Esophagus muscularis mucosa (tissue), 4 donors: ENCODE measurements at regions not wholly inside any gene's neighbourhood (a gene's known extent, or its start where the extent isn't known, plus 50 kb on each side); places are given as distances from the start of the nearest gene placed in this dataset.
"Not testable (repeated sequence)": the region's sequence is repeated elsewhere in the genome, so short reads cannot be mapped to it uniquely, and the experiment has no call there.

ENCODE experiments used
- DNase-seq: peaks from one replicate; pipeline ENCODE4 v3.0.0-alpha.2; 2017; ENCODE audit errors: extremely low spot score
- H3K27ac ChIP-seq, 4 donors: fragments of 200-600 bp; sonication (generic); replicated peaks in 1 of 4; 1 replicate in 3 of 4; 2 replicates in 1 of 4; pipeline ENCODE4 v1.5.1; 2016 to 2019; ENCODE audit warnings: mild to moderate bottlenecking in 1 of 4
- H3K27me3 ChIP-seq, 4 donors: fragments of 200-600 bp; sonication (generic); one replicate each; pipeline versions ENCODE4 v1.5.1 to v1.6.0; 2016 to 2019
- H3K36me3 ChIP-seq, 4 donors: fragments of 200-600 bp; sonication (generic); one replicate each; pipeline ENCODE4 v1.5.1; 2016 to 2019
- H3K4me1 ChIP-seq, 4 donors: fragments of 200-600 bp; sonication (generic); one replicate each; pipeline ENCODE4 v1.5.1; 2016 to 2019
- H3K4me3 ChIP-seq, 4 donors: fragments of 200-600 bp; sonication (generic); 1 replicate in 2 of 4; 2 replicates in 2 of 4; pipeline ENCODE4 v1.5.1; 2016 to 2019; ENCODE audit warnings: mild to moderate bottlenecking in 4 of 4, moderate library complexity in 1 of 4
- H3K9me3 ChIP-seq, 4 donors: fragments of 200-600 bp; sonication (generic); 1 replicate in 3 of 4; 2 replicates in 1 of 4; pipeline ENCODE4 v1.5.1; 2016 to 2019
- EP300 ChIP-seq: sonication (generic); formaldehyde crosslinking; IDR thresholded peaks from one replicate; pipeline ENCODE4 v1.6.1; 2017; ENCODE audit warnings: antibody characterized with exemption
- POLR2A ChIP-seq: fragments of 450-650 bp; IDR thresholded peaks from one replicate; pipeline ENCODE4 v1.6.1; 2017; ENCODE audit warnings: antibody characterized with exemption, moderate library complexity, mild to moderate bottlenecking, low read depth
- POLR2AphosphoS5 ChIP-seq, 2 donors: sonication (generic); formaldehyde crosslinking; IDR thresholded peaks; one replicate each; pipeline ENCODE4 v1.6.1; 2017; ENCODE audit warnings: antibody characterized with exemption in 2 of 2
- WGBS: methylation state at CpG from one replicate; pipeline ENCODE4 v1.1.5; 2018; 5-methylcytosine and 5-hydroxymethylcytosine counted together
- intact Hi-C: fragments of 100-400 bp; cut with DNase I; formaldehyde crosslinking; loops from one replicate; pipeline ENCODE4 v1.15.1; 2023
- TF ChIP-seq, protein P1 (sequence below), 3 experiments: fragments of 200-600 bp in 2 of 3; fragments of 450-650 bp in 1 of 3; sonication (generic) in 2 of 3; IDR thresholded peaks; one replicate each; pipeline ENCODE4 v1.5.1; 2017 to 2019; ENCODE audit warnings: antibody characterized with exemption in 3 of 3, mild to moderate bottlenecking in 2 of 3, moderate library complexity in 1 of 3

DNA sequence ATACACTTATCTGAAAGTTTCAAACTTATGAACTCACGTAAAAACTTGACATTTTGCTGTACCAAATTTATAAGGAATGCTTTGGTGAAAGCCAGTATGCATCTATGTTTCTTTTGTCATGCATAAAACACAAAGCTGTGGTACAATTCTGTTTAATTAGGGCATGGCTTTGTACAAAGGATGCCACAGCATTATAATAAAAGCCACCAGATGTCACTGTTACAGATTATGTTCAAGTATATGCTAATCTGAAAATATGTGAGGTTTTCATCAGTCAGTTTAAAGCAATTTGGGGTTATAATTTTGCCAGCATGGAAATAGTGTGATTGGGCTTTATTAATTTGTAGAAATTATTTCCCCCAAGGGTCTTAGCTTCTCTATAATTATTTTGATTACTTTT is 69.0 kb downstream of the ATOH1 start:
- H3K27ac ChIP-seq: no peak overlapping the region
- H3K27me3 ChIP-seq: peaks cover 0 to 3% (median 0%) of the 10 kb centered on the region in 4 donors
- no peak for TF ChIP-seq POLR2A
- TF ChIP-seq, protein P1, sequence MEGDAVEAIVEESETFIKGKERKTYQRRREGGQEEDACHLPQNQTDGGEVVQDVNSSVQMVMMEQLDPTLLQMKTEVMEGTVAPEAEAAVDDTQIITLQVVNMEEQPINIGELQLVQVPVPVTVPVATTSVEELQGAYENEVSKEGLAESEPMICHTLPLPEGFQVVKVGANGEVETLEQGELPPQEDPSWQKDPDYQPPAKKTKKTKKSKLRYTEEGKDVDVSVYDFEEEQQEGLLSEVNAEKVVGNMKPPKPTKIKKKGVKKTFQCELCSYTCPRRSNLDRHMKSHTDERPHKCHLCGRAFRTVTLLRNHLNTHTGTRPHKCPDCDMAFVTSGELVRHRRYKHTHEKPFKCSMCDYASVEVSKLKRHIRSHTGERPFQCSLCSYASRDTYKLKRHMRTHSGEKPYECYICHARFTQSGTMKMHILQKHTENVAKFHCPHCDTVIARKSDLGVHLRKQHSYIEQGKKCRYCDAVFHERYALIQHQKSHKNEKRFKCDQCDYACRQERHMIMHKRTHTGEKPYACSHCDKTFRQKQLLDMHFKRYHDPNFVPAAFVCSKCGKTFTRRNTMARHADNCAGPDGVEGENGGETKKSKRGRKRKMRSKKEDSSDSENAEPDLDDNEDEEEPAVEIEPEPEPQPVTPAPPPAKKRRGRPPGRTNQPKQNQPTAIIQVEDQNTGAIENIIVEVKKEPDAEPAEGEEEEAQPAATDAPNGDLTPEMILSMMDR (IDR thresholded peaks at IDR 0.05): peak in 1 of 3 experiments; percentile 12
- DNase-seq: no peak
- no peaks in the 10 kb centered on the region for H3K36me3 ChIP-seq
- intact Hi-C loops: no loop called here
- H3K9me3 ChIP-seq: no peaks in the 10 kb centered on the region
- no peaks in the 10 kb centered on the region for H3K4me1 ChIP-seq
- H3K4me3 ChIP-seq: no peak overlapping the region
- 86% methylated on average over 1 of the region's 1 CpG for WGBS

DNA sequence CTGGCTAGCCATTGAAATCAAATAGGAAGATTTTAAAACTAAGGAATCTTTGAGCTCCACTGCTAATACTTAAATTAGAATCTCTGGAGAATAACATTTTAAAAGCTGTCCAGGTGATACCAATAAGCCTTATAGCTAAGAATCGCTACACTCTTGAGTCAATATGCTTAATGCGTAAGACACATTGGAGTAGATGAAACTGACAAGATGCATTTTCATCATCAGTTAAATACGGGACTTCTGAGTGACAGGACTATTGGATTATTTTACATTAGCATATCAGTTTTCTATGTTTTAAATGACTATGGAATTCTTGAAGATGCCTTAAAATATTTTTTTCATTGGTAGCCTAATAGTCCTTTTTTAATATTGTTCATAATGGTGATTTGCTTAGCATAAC is 80.2 kb downstream of the ATOH1 start:
- no peaks in the 10 kb centered on the region for H3K27me3 ChIP-seq
- H3K4me1 ChIP-seq: no peaks in the 10 kb centered on the region
- TF ChIP-seq, protein P1 (IDR thresholded peaks at IDR 0.05): no peak
- TF ChIP-seq POLR2AphosphoS5 (IDR thresholded peaks at IDR 0.05): no peak
- no peak for TF ChIP-seq EP300
- TF ChIP-seq POLR2A: no peak
- 95% methylated on average over 3 of the region's 3 CpGs for WGBS
- H3K27ac ChIP-seq: no peak overlapping the region
- H3K36me3 ChIP-seq: no peaks in the 10 kb centered on the region
- intact Hi-C loops: no loop called here
- no peaks in the 10 kb centered on the region for H3K9me3 ChIP-seq
- no peak for DNase-seq
- no peak overlapping the region for H3K4me3 ChIP-seq

DNA sequence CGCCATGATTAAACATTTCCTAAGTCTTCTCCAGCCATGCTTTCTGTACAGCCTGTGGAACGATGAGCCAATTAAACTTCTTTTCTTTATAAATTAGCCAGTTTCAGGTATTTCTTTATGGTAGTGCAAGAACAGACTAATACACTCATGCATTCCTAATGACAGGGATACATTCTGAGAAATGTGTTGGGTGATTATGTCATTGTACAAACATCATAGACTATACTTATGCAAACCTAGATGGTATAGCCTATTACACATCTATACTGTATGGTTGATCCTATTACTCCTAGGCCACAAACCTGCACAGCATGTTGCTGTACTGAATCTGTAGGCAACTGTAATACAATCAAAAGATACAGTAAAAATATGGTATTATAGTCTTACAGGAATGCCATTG is 83.1 kb downstream of the ATOH1 start:
- Histone ChIP-seq H3K9me3 (no peaks in the 10 kb centered on the region), H3K27ac (no peak overlapping the region), H3K4me1 (no peaks in the 10 kb centered on the region), H3K27me3 (no peaks in the 10 kb centered on the region), H3K36me3 (no peaks in the 10 kb centered on the region), H3K4me3 (no peak overlapping the region)
- intact Hi-C loops: no loop called here
- TF ChIP-seq POLR2AphosphoS5 (IDR thresholded peaks at IDR 0.05): no peak
- TF ChIP-seq, protein P1 (IDR thresholded peaks at IDR 0.05): no peak
- no peak for TF ChIP-seq EP300
- no peak for TF ChIP-seq POLR2A
- 98% methylated on average over 2 of the region's 2 CpGs for WGBS
- no peak for DNase-seq

DNA sequence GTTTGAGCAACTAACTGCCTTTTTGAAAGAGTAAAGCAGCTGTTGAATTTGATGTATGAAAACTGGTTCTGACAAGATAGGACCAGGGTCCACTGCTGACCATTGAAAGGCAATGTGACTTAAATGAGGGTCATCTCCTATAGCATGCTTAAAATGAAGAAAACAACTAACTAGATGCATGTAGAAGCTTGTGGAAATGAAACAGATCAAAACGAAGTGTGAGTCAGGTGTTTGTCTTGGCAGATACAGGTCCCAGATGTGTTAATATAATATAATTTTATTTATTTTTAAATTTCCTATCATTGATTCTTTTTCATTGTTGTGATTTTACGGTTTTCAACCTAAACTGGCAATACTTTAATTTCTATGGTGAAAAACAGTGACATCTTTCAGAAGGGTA is 83.6 kb downstream of the ATOH1 start:
- Histone ChIP-seq H3K9me3 (no peaks in the 10 kb centered on the region), H3K36me3 (no peaks in the 10 kb centered on the region), H3K4me1 (no peaks in the 10 kb centered on the region), H3K4me3 (no peak overlapping the region), H3K27me3 (no peaks in the 10 kb centered on the region), H3K27ac (no peak overlapping the region)
- WGBS: 76% methylated on average over 2 of the region's 2 CpGs
- DNase-seq: no peak
- TF ChIP-seq POLR2AphosphoS5 (IDR thresholded peaks at IDR 0.05) (no peak), POLR2A (no peak), EP300 (no peak)
- TF ChIP-seq, protein P1 (IDR thresholded peaks at IDR 0.05): no peak
- intact Hi-C loops: no loop called here

DNA sequence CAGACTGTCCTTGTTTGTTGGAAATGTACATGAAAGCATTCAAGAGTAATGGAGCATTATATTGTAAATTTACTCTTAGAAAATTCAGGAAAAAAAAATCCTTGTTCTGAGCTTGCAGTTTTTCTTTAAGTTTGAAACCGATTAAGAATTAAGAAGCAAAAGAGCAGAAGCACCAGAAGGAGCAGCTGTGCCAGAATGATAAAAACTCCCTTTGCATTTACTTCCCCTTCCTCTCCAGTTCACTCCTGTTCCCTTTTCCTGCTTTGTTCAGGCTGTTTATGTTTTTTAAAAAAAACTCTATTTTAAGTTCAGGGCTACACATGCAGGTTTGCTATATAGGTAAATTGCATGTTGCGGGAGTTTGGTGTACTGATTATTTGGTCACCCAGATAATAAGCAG is 90.3 kb downstream of the ATOH1 start:
- Histone ChIP-seq H3K4me3 (no peak overlapping the region), H3K4me1 (no peaks in the 10 kb centered on the region), H3K36me3 (no peaks in the 10 kb centered on the region), H3K9me3 (peaks cover 0 to 4% (median 0%) of the 10 kb centered on the region in 4 donors), H3K27ac (no peak overlapping the region), H3K27me3 (no peaks in the 10 kb centered on the region)
- TF ChIP-seq, protein P1 (IDR thresholded peaks at IDR 0.05): no peak
- TF ChIP-seq POLR2A: no peak
- no peak for TF ChIP-seq EP300
- TF ChIP-seq POLR2AphosphoS5 (IDR thresholded peaks at IDR 0.05): no peak
- WGBS: 83% methylated on average over 2 of the region's 2 CpGs
- intact Hi-C loops: no loop called here
- no peak for DNase-seq

DNA sequence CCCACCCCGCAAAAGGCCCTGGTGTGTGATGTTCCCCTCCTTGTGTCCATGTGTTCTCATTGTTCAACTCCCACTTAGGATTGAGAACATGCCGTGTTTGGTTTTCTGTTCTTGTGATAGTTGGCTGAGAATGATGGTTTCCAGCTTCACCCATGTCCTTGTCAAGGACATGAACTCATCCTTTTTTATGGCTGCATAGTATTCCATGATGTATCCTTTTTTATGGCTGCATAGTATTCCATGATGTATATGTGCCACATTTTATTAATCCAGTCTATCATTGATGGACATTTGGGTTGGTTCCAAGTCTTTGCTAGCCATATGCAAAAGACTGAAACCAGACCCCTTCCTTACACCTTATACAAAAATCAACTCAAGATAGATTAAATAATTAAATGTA is 95.0 kb downstream of the ATOH1 start:
- 93% methylated on average over 2 of the region's 2 CpGs for WGBS
- H3K4me1 ChIP-seq, DNase-seq, H3K36me3 ChIP-seq, H3K4me3 ChIP-seq, H3K9me3 ChIP-seq, H3K27me3 ChIP-seq, H3K27ac ChIP-seq, intact Hi-C loops: not testable (repeated sequence)
